UCSD-AML1 (cell line): ENCODE measurements at regions not wholly inside any gene's neighbourhood (a gene's known extent, or its start where the extent isn't known, plus 50 kb on each side); places are given as distances from the start of the nearest gene placed in this dataset.

Source experiments
- DNase-seq: peaks from one replicate; lab custom pipeline; 2025; ENCODE audit not compliant: unreplicated experiment; lab: John Stamatoyannopoulos, UW

- no peak for DNase-seq
Observed at GRCh38 chr1:229993060-229993459, 74.0 kb upstream of the GALNT2 start.

GRCh38 chr1:229993894-229994293 lies 73.1 kb upstream of the GALNT2 start:
- no peak for DNase-seq

- no peak for DNase-seq
Observed at GRCh38 chr1:229999004-229999670, 67.9 kb upstream of the GALNT2 start.

- no peak for DNase-seq
Observed at GRCh38 chr1:230000493-230001184, 66.4 kb upstream of the GALNT2 start.

GRCh38 chr1:230002164-230002803 lies 64.8 kb upstream of the GALNT2 start:
- DNase-seq: no peak

- DNase-seq: no peak
Observed at GRCh38 chr1:230003409-230003808, 63.6 kb upstream of the GALNT2 start.

GRCh38 chr1:230005040-230005439 lies 62.0 kb upstream of the GALNT2 start:
- DNase-seq: no peak

- DNase-seq: no peak
Observed at GRCh38 chr1:230008721-230009120, 58.3 kb upstream of the GALNT2 start.

- no peak for DNase-seq
Observed at GRCh38 chr1:230009611-230010313, 57.3 kb upstream of the GALNT2 start.

- DNase-seq: no peak
Observed at GRCh38 chr1:230010603-230011332, 56.3 kb upstream of the GALNT2 start.

- DNase-seq: no peak
Observed at GRCh38 chr1:230011333-230012092, 55.5 kb upstream of the GALNT2 start.

GRCh38 chr1:230012093-230012393 lies 55.0 kb upstream of the GALNT2 start:
- DNase-seq: no peak

GRCh38 chr1:230012741-230013140 lies 54.3 kb upstream of the GALNT2 start:
- DNase-seq: no peak

GRCh38 chr1:230016159-230016558 lies 50.9 kb upstream of the GALNT2 start:
- no peak for DNase-seq
